Posterior cingulate gyrus (tissue), 11 donors: ENCODE measurements at regions not wholly inside any gene's neighbourhood (a gene's known extent, or its start where the extent isn't known, plus 50 kb on each side); places are given as distances from the start of the nearest gene placed in this dataset.

Experiments
- DNase-seq, 10 donors: peaks; one replicate each; pipeline versions ENCODE4 v3.0.0 to v3.0.0-alpha.2; 2020 to 2021; ENCODE audit warnings: mixed read lengths in 3 of 10
- intact Hi-C: fragments of 100-400 bp; cut with DNase I; formaldehyde crosslinking; loops from one replicate; pipeline ENCODE4 v1.15.1; 2023

GRCh38 chr9:108225149-108225800 lies 630.5 kb downstream of the ACTL7B start:
- no peak for DNase-seq

GRCh38 chr9:108224716-108225115 lies 631.1 kb downstream of the ACTL7B start:
- DNase-seq, result no peak
- intact Hi-C loops, result no loop called here

More at GRCh38 chr9:108225149-108225800, 630.5 kb downstream of the ACTL7B start:
- intact Hi-C loops, result no loop called here

- intact Hi-C loops, result no loop called here
- DNase-seq, result no peak
Measured at GRCh38 chr9:108219664-108220063, 636.1 kb downstream of the ACTL7B start.

- intact Hi-C loops, result no loop called here
- no peak for DNase-seq
Measured at GRCh38 chr9:108217431-108218349, 638.1 kb downstream of the ACTL7B start.

- DNase-seq, result no peak
- intact Hi-C loops, result no loop called here
Measured at GRCh38 chr9:108213511-108213910, 642.3 kb downstream of the ACTL7B start.

- DNase-seq, result peak in 1 of 10 donors; percentile 7
- intact Hi-C loops, result no loop called here
Measured at GRCh38 chr9:108212184-108212583, 643.6 kb downstream of the ACTL7B start.

- no peak for DNase-seq
- intact Hi-C loops, result no loop called here
Measured at GRCh38 chr9:108211411-108211955, 644.3 kb downstream of the ACTL7B start.

GRCh38 chr9:108209132-108209685 lies 646.6 kb downstream of the ACTL7B start:
- no peak for DNase-seq
- intact Hi-C loops, result no loop called here

- intact Hi-C loops, result no loop called here
- peak in 2 of 10 donors; percentile 5 to 14 for DNase-seq
Measured at GRCh38 chr9:108207561-108208165, 648.1 kb downstream of the ACTL7B start.

GRCh38 chr9:108205276-108205675 lies 650.5 kb downstream of the ACTL7B start:
- DNase-seq, result no peak
- intact Hi-C loops, result no loop called here

GRCh38 chr9:108197899-108198298 lies 657.9 kb downstream of the ACTL7B start:
- intact Hi-C loops, result no loop called here
- no peak for DNase-seq

GRCh38 chr9:108197008-108197365 lies 658.8 kb downstream of the ACTL7B start:
- DNase-seq, result no peak
- intact Hi-C loops, result no loop called here

- intact Hi-C loops, result no loop called here
Measured at GRCh38 chr9:108196332-108197007, 659.3 kb downstream of the ACTL7B start.

GRCh38 chr9:108194154-108194553 lies 661.6 kb downstream of the ACTL7B start:
- no peak for DNase-seq
- intact Hi-C loops, result no loop called here

More at GRCh38 chr9:108196332-108197007, 659.3 kb downstream of the ACTL7B start:
- no peak for DNase-seq

- DNase-seq, result no peak
- intact Hi-C loops, result no loop called here
Measured at GRCh38 chr9:108193026-108193710, 662.6 kb downstream of the ACTL7B start.

- intact Hi-C loops, result no loop called here
- DNase-seq, result no peak
Measured at GRCh38 chr9:108191065-108191464, 664.7 kb downstream of the ACTL7B start.

- DNase-seq, result no peak
- intact Hi-C loops, result no loop called here
Measured at GRCh38 chr9:108188976-108189375, 666.8 kb downstream of the ACTL7B start.

- intact Hi-C loops, result no loop called here
- no peak for DNase-seq
Measured at GRCh38 chr9:108188482-108188881, 667.3 kb downstream of the ACTL7B start.

- peak in 8 of 10 donors; percentile 17 to 87 (median 39) for DNase-seq
- intact Hi-C loops, result no loop called here
Measured at GRCh38 chr9:108186642-108187395, 669.0 kb downstream of the ACTL7B start.
